A673 (cell line): ENCODE measurements at regions not wholly inside any gene's neighbourhood (a gene's known extent, or its start where the extent isn't known, plus 50 kb on each side); places are given as distances from the start of the nearest gene placed in this dataset.

Experiments
- BruUV-seq: library from RNA; stranded (reverse); fragments of 400-500 nt; replicated peaks from 2 replicates; lab custom pipeline; 2021; lab: Mats Ljungman, UMichigan
- CTCF ChIA-PET: fragments of 300-600 bp; sonication (Branson Sonifier 250); formaldehyde crosslinking; loops from one replicate; lab custom pipeline; 2022; ENCODE audit warnings: antibody characterized with exemption; lab: Charles Lee
- POLR2A ChIA-PET: fragments of 300-600 bp; sonication (Branson Sonifier 250); formaldehyde crosslinking; loops from one replicate; lab custom pipeline; 2022; ENCODE audit warnings: antibody characterized with exemption; ENCODE audit not compliant: low non-redundant PET; lab: Charles Lee
- DNase-seq: peaks from one replicate; pipeline ENCODE4 v3.0.0-alpha.2; 2015; ENCODE audit warnings: low spot score
- H3K27ac ChIP-seq: fragments of 200-600 bp; sonication (generic); 2 replicates; pipeline ENCODE4 v1.5.1; 2016; ENCODE audit warnings: mixed run types, low read depth, mild to moderate bottlenecking, mixed read lengths, antibody characterized with exemption, low read length; ENCODE audit not compliant: poor library complexity, severe bottlenecking
- H3K27me3 ChIP-seq: fragments of 200-600 bp; sonication (generic); replicated peaks from 2 replicates; pipeline ENCODE4 v1.6.1; 2017; ENCODE audit warnings: mixed run types, low read depth, mild to moderate bottlenecking, mixed read lengths, antibody characterized with exemption, low read length; ENCODE audit not compliant: insufficient read depth, poor library complexity
- H3K36me3 ChIP-seq: fragments of 200-600 bp; sonication (generic); 2 replicates; pipeline ENCODE4 v1.6.1; 2016; ENCODE audit warnings: mixed run types, mild to moderate bottlenecking, mixed read lengths, antibody characterized with exemption, low read length; ENCODE audit not compliant: insufficient read depth, poor library complexity, severe bottlenecking
- H3K4me1 ChIP-seq: fragments of 200-600 bp; sonication (generic); 2 replicates; pipeline ENCODE4 v1.6.1; 2017; ENCODE audit warnings: mixed run types, mild to moderate bottlenecking, mixed read lengths, antibody characterized with exemption, low read length; ENCODE audit not compliant: insufficient read depth, poor library complexity, severe bottlenecking
- H3K4me3 ChIP-seq: fragments of 200-600 bp; sonication (generic); 2 replicates; pipeline ENCODE4 v1.5.1; 2016; ENCODE audit warnings: low read depth, mixed run types, mild to moderate bottlenecking, mixed read lengths, low read length; ENCODE audit not compliant: poor library complexity, severe bottlenecking
- H3K9me3 ChIP-seq: fragments of 200-600 bp; sonication (generic); 2 replicates; pipeline ENCODE4 v1.6.1; 2016; ENCODE audit warnings: mixed run types, low read depth, mild to moderate bottlenecking, mixed read lengths, antibody characterized with exemption, low read length; ENCODE audit not compliant: poor library complexity, severe bottlenecking
- CTCF ChIP-seq: fragments of 300-800, 200-600 bp; sonication (generic); conservative IDR thresholded peaks from 2 replicates; pipeline ENCODE4 v1.5.1; 2017; ENCODE audit warnings: low read depth, mild to moderate bottlenecking, antibody characterized with exemption, low read length, moderate library complexity, mixed read lengths
- EZH2 ChIP-seq: fragments of 200-600 bp; sonication (generic); IDR thresholded peaks from 2 replicates; pipeline ENCODE4 v1.6.1; 2017; ENCODE audit warnings: borderline replicate concordance, low read depth, mild to moderate bottlenecking, mixed read lengths, antibody characterized with exemption, low read length; ENCODE audit not compliant: poor library complexity, severe bottlenecking
- intact Hi-C: fragments of 100-400 bp; cut with micrococcal nuclease; formaldehyde crosslinking; loops from one replicate; pipeline ENCODE4 v1.10.0; 2022; ENCODE audit not compliant: unreplicated experiment

DNA sequence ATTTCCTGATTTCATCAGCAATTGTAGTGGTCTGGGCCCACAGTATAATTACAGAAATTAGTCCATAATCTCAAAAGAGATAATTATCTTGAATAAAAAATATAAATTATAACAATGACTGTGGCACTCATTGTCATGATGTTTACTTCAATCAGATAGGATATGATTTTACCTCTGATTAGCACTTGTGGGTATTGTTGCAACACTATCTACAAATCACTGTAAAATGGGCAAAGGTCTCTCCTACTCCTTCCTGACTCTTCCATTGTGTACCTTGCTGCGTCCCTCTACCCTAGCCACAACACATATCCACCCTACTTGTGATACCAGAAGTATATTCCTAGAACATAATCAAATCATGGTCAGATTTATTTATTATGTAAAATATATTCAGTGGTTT is 200.9 kb upstream of the TRIB2 start:
- intact Hi-C loops, result no loop called here
- no peak overlapping the region for H3K4me3 ChIP-seq
- no peaks in the 10 kb centered on the region for H3K9me3 ChIP-seq
- DNase-seq, result no peak
- H3K27ac ChIP-seq, result no peak overlapping the region
- BruUV-seq, result no TSS peak
- no peaks in the 10 kb centered on the region for H3K4me1 ChIP-seq
- TF ChIP-seq EZH2, result no peak
- no peak for TF ChIP-seq CTCF
- no peaks in the 10 kb centered on the region for H3K36me3 ChIP-seq
- POLR2A ChIA-PET, result no interaction called here
- H3K27me3 ChIP-seq, result no peaks in the 10 kb centered on the region
- CTCF ChIA-PET, result no interaction called here

DNA sequence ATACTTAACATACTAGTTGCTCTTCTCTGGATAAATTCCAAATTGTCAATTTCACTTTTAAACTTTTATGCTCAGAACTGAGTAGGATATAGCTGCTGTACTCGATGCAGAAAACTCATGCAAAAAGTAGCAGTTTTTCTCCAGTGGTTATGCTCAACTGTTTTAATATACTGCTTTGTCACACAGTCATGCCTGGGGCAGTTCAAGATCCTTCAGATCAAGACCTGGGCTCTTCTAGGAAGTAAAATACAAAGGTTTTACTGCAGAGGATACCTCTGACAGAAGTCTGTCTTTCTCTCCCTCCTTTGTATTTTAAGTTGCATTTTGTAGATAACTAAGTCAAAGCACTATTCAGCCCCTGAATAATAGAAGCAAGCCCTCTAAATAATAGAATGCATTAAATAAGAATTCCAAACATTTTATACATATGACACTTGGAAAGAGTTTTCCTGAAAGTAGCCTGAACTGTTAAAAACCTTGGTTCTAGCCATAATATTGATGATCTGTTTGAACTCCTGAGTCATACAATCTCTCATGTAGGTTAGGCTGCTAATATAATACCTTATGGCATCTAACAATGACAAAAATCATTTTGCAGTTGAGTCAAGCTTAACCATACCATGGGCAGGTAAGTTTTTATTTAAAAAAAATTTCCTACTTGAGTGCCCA is 183.3 kb upstream of the TRIB2 start:
- TF ChIP-seq EZH2, result no peak
- TF ChIP-seq CTCF, result no peak
- no peaks in the 10 kb centered on the region for H3K27me3 ChIP-seq
- intact Hi-C loops, result no loop called here
- ChIA-PET CTCF (no interaction called here), POLR2A (no interaction called here)
- no peak overlapping the region for H3K4me3 ChIP-seq
- H3K27ac ChIP-seq, result no peak overlapping the region
- H3K36me3 ChIP-seq, result no peaks in the 10 kb centered on the region
- DNase-seq, result no peak
- no peaks in the 10 kb centered on the region for H3K9me3 ChIP-seq
- BruUV-seq, result no TSS peak
- peaks cover 20% of the 10 kb centered on the region for H3K4me1 ChIP-seq

GRCh38 chr2:12534646-12535263 is 182.0 kb upstream of the TRIB2 start:
- Histone ChIP-seq H3K36me3 (no peaks in the 10 kb centered on the region), H3K9me3 (no peaks in the 10 kb centered on the region), H3K4me3 (no peak overlapping the region), H3K27me3 (no peaks in the 10 kb centered on the region), H3K27ac (no peak overlapping the region), H3K4me1 (peaks cover 20% of the 10 kb centered on the region)
- no TSS peak for BruUV-seq
- DNase-seq, result peak; percentile 51
- POLR2A ChIA-PET, result no interaction called here
- CTCF ChIA-PET, result interaction anchor here (0.6 to 0.8 kb wide), 3 partner anchors 12 to 38 kb away, joined by 3 to 4 read pairs (median 3); no protein-coding TSS in a partner anchor
- intact Hi-C loops, result no loop called here
- TF ChIP-seq EZH2, result no peak
- TF ChIP-seq CTCF, result no peak
